CD4-positive, alpha-beta T cell (primary cell): ENCODE measurements at regions not wholly inside any gene's neighbourhood (a gene's known extent, or its start where the extent isn't known, plus 50 kb on each side); places are given as distances from the start of the nearest gene placed in this dataset.

Source experiments
- ATAC-seq: fragments of 200-7000 bp; cut with Tn5 transposase; one replicate; pipeline ENCODE4 v1.10.0; 2022; ENCODE audit warnings: mild to moderate bottlenecking; ENCODE audit not compliant: poor library complexity
- CTCF ChIA-PET: fragments of 350-600 bp; sonication (Branson Sonifier 250); formaldehyde crosslinking; loops from one replicate; lab custom pipeline; 2021; ENCODE audit warnings: antibody characterized with exemption, inconsistent platforms; lab: Charles Lee
- POLR2A ChIA-PET: fragments of 350-600 bp; sonication (Branson Sonifier 250); formaldehyde crosslinking; loops from one replicate; lab custom pipeline; 2021; ENCODE audit warnings: antibody characterized with exemption, inconsistent platforms; lab: Charles Lee
- DNase-seq, 14 experiments: peaks; one replicate each; pipeline ENCODE4 v3.0.0-alpha.2; 2013 to 2020; ENCODE audit warnings: mixed read lengths in 2 of 14
- H3K27ac ChIP-seq, 2 donors: one replicate each; pipeline versions ENCODE4 v1.5.1 to v1.7.0; 2013; ENCODE audit warnings: low read length in 2 of 2, low read depth in 1 of 2, mild to moderate bottlenecking in 1 of 2
- H3K27me3 ChIP-seq, 2 experiments: 1 replicate in 1 of 2; 2 replicates in 1 of 2; pipeline versions ENCODE4 v1.6.1 to v1.7.0; 2013; ENCODE audit warnings: low read length in 2 of 2, control low read depth in 1 of 2, mild to moderate bottlenecking in 1 of 2, moderate library complexity in 1 of 2; ENCODE audit not compliant: insufficient read depth in 2 of 2, control insufficient read depth in 1 of 2
- H3K36me3 ChIP-seq: one replicate; pipeline ENCODE4 v1.6.1; 2013; ENCODE audit warnings: low read length, control low read depth; ENCODE audit not compliant: insufficient read depth
- H3K4me1 ChIP-seq: one replicate; pipeline ENCODE4 v1.6.1; 2013; ENCODE audit warnings: low read length, control low read depth; ENCODE audit not compliant: insufficient read depth
- H3K4me3 ChIP-seq: one replicate; pipeline ENCODE4 v1.5.1; 2013; ENCODE audit warnings: mild to moderate bottlenecking, low read length, moderate library complexity
- H3K9me3 ChIP-seq, 2 experiments: 1 replicate in 1 of 2; 2 replicates in 1 of 2; pipeline versions ENCODE4 v1.6.1 to v1.7.0; 2013; ENCODE audit warnings: low read length in 2 of 2, mild to moderate bottlenecking in 2 of 2, control low read depth in 1 of 2, moderate library complexity in 1 of 2; ENCODE audit not compliant: control insufficient read depth in 1 of 2, insufficient read depth in 1 of 2
- H3K27ac Mint-ChIP-seq: one replicate; pipeline ENCODE4 v1.8.0; 2020; ENCODE audit warnings: mixed read lengths
- H3K27me3 Mint-ChIP-seq: one replicate; pipeline ENCODE4 v1.8.0; 2021; ENCODE audit warnings: mixed read lengths
- H3K36me3 Mint-ChIP-seq: one replicate; pipeline ENCODE4 v1.8.0; 2021; ENCODE audit warnings: low read depth, mixed read lengths
- H3K4me1 Mint-ChIP-seq: one replicate; pipeline ENCODE4 v1.8.0; 2021; ENCODE audit warnings: low read depth, mixed read lengths
- H3K4me3 Mint-ChIP-seq: one replicate; pipeline ENCODE4 v1.8.0; 2020; ENCODE audit warnings: mild to moderate bottlenecking, mixed read lengths
- H3K9me3 Mint-ChIP-seq: one replicate; pipeline ENCODE4 v1.8.0; 2020; ENCODE audit warnings: mixed read lengths
- intact Hi-C, 2 experiments: fragments of 100-400 bp; cut with DNase I in 1 of 2; cut with micrococcal nuclease in 1 of 2; formaldehyde crosslinking; loops; one replicate each; pipeline versions ENCODE4 v1.15.1 to v1.9.0; 2023 to 2025; cut with DNase I, micrococcal nuclease
- TF ChIP-seq, protein P1 (sequence below): fragments of 200-600 bp; IDR thresholded peaks from one replicate; pipeline ENCODE4 v1.8.0; 2022; ENCODE audit warnings: antibody characterized with exemption, mild to moderate bottlenecking

DNA sequence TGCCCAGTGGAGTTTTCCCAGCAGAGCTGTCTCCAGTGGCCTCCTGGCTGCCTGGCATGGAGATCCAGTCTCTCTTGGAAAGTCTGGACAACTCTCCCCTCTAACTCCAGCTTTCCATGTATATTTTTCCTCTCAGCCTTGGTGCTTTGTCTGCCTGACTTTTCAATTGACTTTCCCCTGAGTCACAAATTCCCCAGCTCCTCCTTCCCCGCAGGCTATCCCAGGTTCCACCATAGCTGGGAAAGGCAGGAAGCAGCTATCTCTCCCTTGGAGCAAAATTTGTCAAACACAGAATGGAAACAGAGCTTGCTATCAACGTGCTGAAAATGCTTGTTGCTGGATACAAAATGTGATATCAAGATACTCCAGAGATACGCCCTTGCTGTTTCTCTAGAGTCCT, 384.8 kb downstream of the TMEM135 start:
- H3K36me3 ChIP-seq, result no peaks in the 10 kb centered on the region
- no peaks in the 10 kb centered on the region for H3K27me3 ChIP-seq
- H3K4me1 ChIP-seq, result no peaks in the 10 kb centered on the region
- ATAC-seq (no peak), DNase-seq (no peak)
- no peak overlapping the region for H3K4me3 Mint-ChIP-seq
- H3K4me1 Mint-ChIP-seq, result no peaks in the 10 kb centered on the region
- no peak overlapping the region for H3K4me3 ChIP-seq
- H3K27ac Mint-ChIP-seq, result no peak overlapping the region
- no peaks in the 10 kb centered on the region for H3K36me3 Mint-ChIP-seq
- H3K27me3 Mint-ChIP-seq, result no peaks in the 10 kb centered on the region
- no peak overlapping the region for H3K27ac ChIP-seq
- TF ChIP-seq, protein P1, sequence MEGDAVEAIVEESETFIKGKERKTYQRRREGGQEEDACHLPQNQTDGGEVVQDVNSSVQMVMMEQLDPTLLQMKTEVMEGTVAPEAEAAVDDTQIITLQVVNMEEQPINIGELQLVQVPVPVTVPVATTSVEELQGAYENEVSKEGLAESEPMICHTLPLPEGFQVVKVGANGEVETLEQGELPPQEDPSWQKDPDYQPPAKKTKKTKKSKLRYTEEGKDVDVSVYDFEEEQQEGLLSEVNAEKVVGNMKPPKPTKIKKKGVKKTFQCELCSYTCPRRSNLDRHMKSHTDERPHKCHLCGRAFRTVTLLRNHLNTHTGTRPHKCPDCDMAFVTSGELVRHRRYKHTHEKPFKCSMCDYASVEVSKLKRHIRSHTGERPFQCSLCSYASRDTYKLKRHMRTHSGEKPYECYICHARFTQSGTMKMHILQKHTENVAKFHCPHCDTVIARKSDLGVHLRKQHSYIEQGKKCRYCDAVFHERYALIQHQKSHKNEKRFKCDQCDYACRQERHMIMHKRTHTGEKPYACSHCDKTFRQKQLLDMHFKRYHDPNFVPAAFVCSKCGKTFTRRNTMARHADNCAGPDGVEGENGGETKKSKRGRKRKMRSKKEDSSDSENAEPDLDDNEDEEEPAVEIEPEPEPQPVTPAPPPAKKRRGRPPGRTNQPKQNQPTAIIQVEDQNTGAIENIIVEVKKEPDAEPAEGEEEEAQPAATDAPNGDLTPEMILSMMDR, result no peak
- H3K9me3 Mint-ChIP-seq, result no peaks in the 10 kb centered on the region
- CTCF ChIA-PET, result no interaction called here
- H3K9me3 ChIP-seq, result no peaks in the 10 kb centered on the region
- POLR2A ChIA-PET, result no interaction called here
- intact Hi-C loops, result loop anchor here in 1 of 2 experiments (10.0 kb wide), 1 partner anchor 548 kb away; no protein-coding TSS in a partner anchor

DNA sequence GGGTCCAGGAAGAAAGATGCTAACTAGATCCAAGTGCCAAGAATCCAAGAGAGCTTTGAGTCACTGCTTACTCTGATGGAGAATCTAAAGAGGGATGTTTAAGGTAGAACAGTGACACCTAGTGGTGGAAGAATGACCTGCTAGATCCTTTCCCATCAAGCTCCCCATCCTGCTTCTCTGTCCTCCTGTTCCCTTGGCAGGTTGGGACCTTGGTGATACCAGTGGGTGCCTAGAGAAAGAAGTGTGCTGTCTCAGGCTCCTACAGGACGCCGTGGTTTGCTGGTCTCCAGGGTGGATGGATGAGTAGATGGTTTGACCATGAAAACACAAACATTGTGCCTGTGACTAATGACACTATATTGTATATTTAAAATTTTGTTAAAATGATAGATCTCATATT, 383.7 kb downstream of the TMEM135 start:
- H3K4me1 Mint-ChIP-seq, result no peaks in the 10 kb centered on the region
- H3K36me3 Mint-ChIP-seq, result no peaks in the 10 kb centered on the region
- POLR2A ChIA-PET, result no interaction called here
- ATAC-seq, result no peak
- CTCF ChIA-PET, result interaction anchor here (0.7 to 1.3 kb wide), 11 partner anchors 9 to 487 kb away, joined by 3 to 10 read pairs (median 3); no protein-coding TSS in a partner anchor
- no peak overlapping the region for H3K4me3 ChIP-seq
- no peaks in the 10 kb centered on the region for H3K9me3 Mint-ChIP-seq
- peak in 6 of 14 experiments; percentile 1 to 73 (median 42) for DNase-seq
- H3K27me3 ChIP-seq, result no peaks in the 10 kb centered on the region
- H3K9me3 ChIP-seq, result no peaks in the 10 kb centered on the region
- TF ChIP-seq, protein P1, result peak; percentile 81
- H3K27me3 Mint-ChIP-seq, result no peaks in the 10 kb centered on the region
- intact Hi-C loops, result loop anchor here (1.0 to 10.0 kb wide), 4 partner anchors 68 to 547 kb away; no protein-coding TSS in a partner anchor
- no peak overlapping the region for H3K27ac ChIP-seq
- H3K36me3 ChIP-seq, result no peaks in the 10 kb centered on the region
- no peaks in the 10 kb centered on the region for H3K4me1 ChIP-seq
- H3K27ac Mint-ChIP-seq, result no peak overlapping the region
- no peak overlapping the region for H3K4me3 Mint-ChIP-seq

DNA sequence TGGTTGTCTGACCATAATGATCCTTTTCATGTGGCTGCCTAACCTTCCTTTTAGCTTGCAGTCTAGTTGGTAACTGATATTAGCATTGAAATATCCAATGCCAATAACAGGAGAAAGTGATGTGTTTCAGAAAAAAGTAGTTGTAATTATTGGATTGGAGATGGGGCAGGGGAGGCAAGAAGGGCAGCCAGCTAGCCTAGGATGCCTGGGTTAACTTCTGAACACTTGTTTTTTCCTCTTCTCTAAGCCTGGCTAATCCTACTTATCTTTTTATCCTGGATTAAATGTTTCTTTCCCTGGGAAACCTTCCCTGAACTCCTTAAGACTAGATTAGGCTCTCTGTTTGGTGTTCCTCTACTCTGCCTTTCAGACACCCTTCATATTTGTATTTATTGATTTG, 380.2 kb downstream of the TMEM135 start:
- no peak for ATAC-seq
- H3K36me3 ChIP-seq, result no peaks in the 10 kb centered on the region

More for the DNA sequence above, 380.2 kb downstream of the TMEM135 start:
- H3K4me1 ChIP-seq, result no peaks in the 10 kb centered on the region
- no peaks in the 10 kb centered on the region for H3K27me3 ChIP-seq
- H3K4me3 ChIP-seq, result no peak overlapping the region
- H3K27ac ChIP-seq, result no peak overlapping the region
- ChIA-PET CTCF (no interaction called here), POLR2A (no interaction called here)
- H3K4me3 Mint-ChIP-seq, result no peak overlapping the region
- H3K27me3 Mint-ChIP-seq, result no peaks in the 10 kb centered on the region
- TF ChIP-seq, protein P1, result no peak
- no peak for DNase-seq
- no peaks in the 10 kb centered on the region for H3K9me3 Mint-ChIP-seq
- no peak overlapping the region for H3K27ac Mint-ChIP-seq
- intact Hi-C loops, result no loop called here
- H3K9me3 ChIP-seq, result no peaks in the 10 kb centered on the region
- no peaks in the 10 kb centered on the region for H3K36me3 Mint-ChIP-seq
- no peaks in the 10 kb centered on the region for H3K4me1 Mint-ChIP-seq
